ENCODE measurements at regions not wholly inside any gene's neighbourhood (a gene's known extent, or its start where the extent isn't known, plus 50 kb on each side); places are given as distances from the start of the nearest gene placed in this dataset.

DNA sequence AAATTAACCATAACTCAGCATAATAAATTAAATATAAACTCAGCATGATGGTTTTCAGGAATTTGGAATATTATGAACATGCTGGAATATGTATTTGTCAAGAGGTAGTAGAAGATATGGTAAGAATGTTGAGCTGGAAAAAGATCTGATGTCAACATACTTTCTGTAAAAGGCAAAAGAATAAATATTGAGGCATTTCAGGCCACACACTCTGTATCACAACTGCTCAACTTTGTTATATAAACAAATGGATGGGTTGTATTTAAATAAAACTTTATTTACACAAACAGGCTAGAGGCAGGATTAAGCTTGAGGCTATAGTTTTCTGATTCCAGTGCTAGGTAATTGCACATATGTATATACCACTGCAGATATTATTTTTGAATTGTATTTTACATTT lies 1409.4 kb downstream of the MRPL39 start:
- no peak overlapping the region for H3K4me3 ChIP-seq
- H3K9me3 ChIP-seq, result no peaks in the 10 kb centered on the region
- no peaks in the 10 kb centered on the region for H3K4me1 ChIP-seq
- no peak overlapping the region for H3K27ac ChIP-seq
- H3K36me3 ChIP-seq, result no peaks in the 10 kb centered on the region
- H3K27me3 ChIP-seq, result no peaks in the 10 kb centered on the region
- no peak for DNase-seq (ENCODE audit: extremely low spot score in 2 of 2)
- TF ChIP-seq POLR2AphosphoS5 (IDR thresholded peaks at IDR 0.05; ENCODE audit: insufficient read depth in 1 of 2, low read depth in 1 of 2) (no peak), POLR2A (IDR thresholded peaks at IDR 0.05) (no peak)
- TF ChIP-seq, protein P1, sequence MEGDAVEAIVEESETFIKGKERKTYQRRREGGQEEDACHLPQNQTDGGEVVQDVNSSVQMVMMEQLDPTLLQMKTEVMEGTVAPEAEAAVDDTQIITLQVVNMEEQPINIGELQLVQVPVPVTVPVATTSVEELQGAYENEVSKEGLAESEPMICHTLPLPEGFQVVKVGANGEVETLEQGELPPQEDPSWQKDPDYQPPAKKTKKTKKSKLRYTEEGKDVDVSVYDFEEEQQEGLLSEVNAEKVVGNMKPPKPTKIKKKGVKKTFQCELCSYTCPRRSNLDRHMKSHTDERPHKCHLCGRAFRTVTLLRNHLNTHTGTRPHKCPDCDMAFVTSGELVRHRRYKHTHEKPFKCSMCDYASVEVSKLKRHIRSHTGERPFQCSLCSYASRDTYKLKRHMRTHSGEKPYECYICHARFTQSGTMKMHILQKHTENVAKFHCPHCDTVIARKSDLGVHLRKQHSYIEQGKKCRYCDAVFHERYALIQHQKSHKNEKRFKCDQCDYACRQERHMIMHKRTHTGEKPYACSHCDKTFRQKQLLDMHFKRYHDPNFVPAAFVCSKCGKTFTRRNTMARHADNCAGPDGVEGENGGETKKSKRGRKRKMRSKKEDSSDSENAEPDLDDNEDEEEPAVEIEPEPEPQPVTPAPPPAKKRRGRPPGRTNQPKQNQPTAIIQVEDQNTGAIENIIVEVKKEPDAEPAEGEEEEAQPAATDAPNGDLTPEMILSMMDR (IDR thresholded peaks at IDR 0.05), result no peak
- intact Hi-C loops (cut with DNase I), result no loop called here

GRCh38 chr21:24197132-24197643 lies 1410.1 kb downstream of the MRPL39 start:
- Histone ChIP-seq H3K27me3 (no peaks in the 10 kb centered on the region), H3K4me3 (no peak overlapping the region), H3K27ac (no peak overlapping the region), H3K36me3 (no peaks in the 10 kb centered on the region), H3K9me3 (no peaks in the 10 kb centered on the region), H3K4me1 (no peaks in the 10 kb centered on the region)
- DNase-seq (ENCODE audit: extremely low spot score in 2 of 2), result no peak
- TF ChIP-seq POLR2A (IDR thresholded peaks at IDR 0.05), result no peak
- intact Hi-C loops (cut with DNase I), result no loop called here

DNA sequence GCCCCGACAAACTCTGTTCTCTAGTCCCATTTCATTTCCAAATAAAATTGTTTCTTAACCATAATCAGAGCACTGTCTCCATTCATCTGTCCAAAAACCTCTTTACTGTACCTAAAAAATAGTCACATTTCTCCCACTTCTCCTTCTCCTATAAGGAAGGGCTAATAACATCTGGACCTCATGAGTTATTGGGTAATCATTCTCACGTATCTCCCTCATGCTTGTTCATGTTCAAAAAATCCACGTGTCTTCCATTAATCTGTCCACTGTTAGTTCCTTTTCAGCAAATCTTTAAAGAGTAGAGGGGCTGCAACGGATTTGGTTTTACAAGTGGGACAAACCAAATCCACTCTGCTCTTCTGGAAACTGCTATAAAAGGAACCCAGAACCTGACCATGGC lies 1418.8 kb downstream of the MRPL39 start:
- no peak overlapping the region for H3K27ac ChIP-seq
- TF ChIP-seq POLR2AphosphoS5 (IDR thresholded peaks at IDR 0.05; ENCODE audit: insufficient read depth in 1 of 2, low read depth in 1 of 2) (no peak), POLR2A (IDR thresholded peaks at IDR 0.05) (no peak)
- TF ChIP-seq, protein P1 (IDR thresholded peaks at IDR 0.05), result no peak
- H3K27me3 ChIP-seq, result no peaks in the 10 kb centered on the region
- intact Hi-C loops (cut with DNase I), result no loop called here
- no peaks in the 10 kb centered on the region for H3K9me3 ChIP-seq
- no peaks in the 10 kb centered on the region for H3K36me3 ChIP-seq
- DNase-seq (ENCODE audit: extremely low spot score in 2 of 2), result no peak
- H3K4me1 ChIP-seq, result no peaks in the 10 kb centered on the region
- no peak overlapping the region for H3K4me3 ChIP-seq

- H3K4me1 ChIP-seq, result no peaks in the 10 kb centered on the region
- DNase-seq (ENCODE audit: extremely low spot score in 2 of 2), result no peak
- no peaks in the 10 kb centered on the region for H3K27me3 ChIP-seq
- H3K36me3 ChIP-seq, result no peaks in the 10 kb centered on the region
- no peaks in the 10 kb centered on the region for H3K9me3 ChIP-seq
- TF ChIP-seq POLR2A (IDR thresholded peaks at IDR 0.05) (no peak), POLR2AphosphoS5 (IDR thresholded peaks at IDR 0.05; ENCODE audit: insufficient read depth in 1 of 2, low read depth in 1 of 2) (no peak)
- TF ChIP-seq, protein P1 (IDR thresholded peaks at IDR 0.05), result no peak
- intact Hi-C loops (cut with DNase I), result no loop called here
- no peak overlapping the region for H3K27ac ChIP-seq
- H3K4me3 ChIP-seq, result no peak overlapping the region
These were observed 1424.2 kb downstream of the MRPL39 start for GRCh38 chr21:24183077-24183476.

GRCh38 chr21:24179110-24179509 lies 1428.2 kb downstream of the MRPL39 start:
- Histone ChIP-seq H3K27me3 (no peaks in the 10 kb centered on the region), H3K4me1 (no peaks in the 10 kb centered on the region), H3K4me3 (no peak overlapping the region), H3K27ac (no peak overlapping the region), H3K36me3 (no peaks in the 10 kb centered on the region), H3K9me3 (no peaks in the 10 kb centered on the region)
- no peak for DNase-seq (ENCODE audit: extremely low spot score in 2 of 2)
- intact Hi-C loops (cut with DNase I), result no loop called here
- TF ChIP-seq POLR2AphosphoS5 (IDR thresholded peaks at IDR 0.05; ENCODE audit: insufficient read depth in 1 of 2, low read depth in 1 of 2), result no peak
- TF ChIP-seq, protein P1 (IDR thresholded peaks at IDR 0.05), result no peak
- no peak for TF ChIP-seq POLR2A (IDR thresholded peaks at IDR 0.05)

Measured in vagina (tissue), 2 donors.